ENCODE measurements at regions not wholly inside any gene's neighbourhood (a gene's known extent, or its start where the extent isn't known, plus 50 kb on each side); places are given as distances from the start of the nearest gene placed in this dataset.

GRCh38 chr4:20106921-20107320 is 144.8 kb upstream of the SLIT2 start (continued):
- TF ChIP-seq RAD51 (IDR thresholded peaks at IDR 0.05) = no peak
- TF ChIP-seq MEF2B (IDR thresholded peaks at IDR 0.05; ENCODE audit: partially characterized antibody, poor library complexity, severe bottlenecking) = no peak
- TF ChIP-seq, protein P1, sequence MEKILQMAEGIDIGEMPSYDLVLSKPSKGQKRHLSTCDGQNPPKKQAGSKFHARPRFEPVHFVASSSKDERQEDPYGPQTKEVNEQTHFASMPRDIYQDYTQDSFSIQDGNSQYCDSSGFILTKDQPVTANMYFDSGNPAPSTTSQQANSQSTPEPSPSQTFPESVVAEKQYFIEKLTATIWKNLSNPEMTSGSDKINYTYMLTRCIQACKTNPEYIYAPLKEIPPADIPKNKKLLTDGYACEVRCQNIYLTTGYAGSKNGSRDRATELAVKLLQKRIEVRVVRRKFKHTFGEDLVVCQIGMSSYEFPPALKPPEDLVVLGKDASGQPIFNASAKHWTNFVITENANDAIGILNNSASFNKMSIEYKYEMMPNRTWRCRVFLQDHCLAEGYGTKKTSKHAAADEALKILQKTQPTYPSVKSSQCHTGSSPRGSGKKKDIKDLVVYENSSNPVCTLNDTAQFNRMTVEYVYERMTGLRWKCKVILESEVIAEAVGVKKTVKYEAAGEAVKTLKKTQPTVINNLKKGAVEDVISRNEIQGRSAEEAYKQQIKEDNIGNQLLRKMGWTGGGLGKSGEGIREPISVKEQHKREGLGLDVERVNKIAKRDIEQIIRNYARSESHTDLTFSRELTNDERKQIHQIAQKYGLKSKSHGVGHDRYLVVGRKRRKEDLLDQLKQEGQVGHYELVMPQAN (conservative IDR thresholded peaks at IDR 0.05) = no peak

GRCh38 chr4:20101831-20102230 is 149.9 kb upstream of the SLIT2 start:
- in situ Hi-C loops (cut with MboI) = no loop called here
- no peaks in the 10 kb centered on the region for H3K79me2 ChIP-seq (ENCODE audit: control insufficient read depth, insufficient read depth, low read length)
- H3K36me3 ChIP-seq (ENCODE audit: control insufficient read depth in 2 of 2, insufficient read depth in 2 of 2, low read length in 1 of 2) = no peaks in the 10 kb centered on the region
- no peaks in the 10 kb centered on the region for H4K20me1 ChIP-seq (ENCODE audit: control insufficient read depth, insufficient read depth)
- no peak overlapping the region for H2AFZ ChIP-seq (ENCODE audit: control insufficient read depth, low read depth, low read length)
- RAD21 ChIA-PET (ENCODE audit: unreplicated experiment) = no interaction called here
- CTCF ChIA-PET = no interaction called here
- no peak overlapping the region for H3K4me3 ChIP-seq
- no peaks in the 10 kb centered on the region for H3K4me1 ChIP-seq (ENCODE audit: control insufficient read depth, insufficient read depth, low read length)
- no peak overlapping the region for H3K27ac ChIP-seq (ENCODE audit: control insufficient read depth, insufficient read depth)
- no peak for DNase-seq (ENCODE audit: low read depth, low spot score)
- intact Hi-C loops (cut with micrococcal nuclease; ENCODE audit: unreplicated experiment) = no loop called here
- no peak overlapping the region for H3K9ac ChIP-seq (ENCODE audit: control insufficient read depth, insufficient read depth, low read length)
- no peaks in the 10 kb centered on the region for H3K9me3 ChIP-seq (replicated peaks; ENCODE audit: control insufficient read depth, insufficient read depth, low read length)
- POLR2A ChIA-PET = no interaction called here
- SMC1A ChIA-PET (ENCODE audit: uncharacterized antibody, unreplicated experiment) = no interaction called here
- no peak overlapping the region for H3K4me2 ChIP-seq (ENCODE audit: control insufficient read depth, insufficient read depth)
- no peaks in the 10 kb centered on the region for H3K27me3 ChIP-seq (replicated peaks in 1 of 2; ENCODE audit: control insufficient read depth in 2 of 2, insufficient read depth in 2 of 2, low read length in 1 of 2)
- WGBS (ENCODE audit: insufficient coverage, insufficient replicate concordance, low lambda C conversion rate, missing lambda C conversion rate) = 24% methylated on average over 4 of the region's 4 CpGs
- BruUV-seq (replicated peaks) = no TSS peak
- no peak for ATAC-seq
- no peak for FAIRE-seq
- TF ChIP-seq BCL11A (IDR thresholded peaks at IDR 0.05; ENCODE audit: low read depth, low read length) (no peak), POLR2AphosphoS5 (IDR thresholded peaks at IDR 0.05; ENCODE audit: low read length) (no peak), ATF7 (IDR thresholded peaks at IDR 0.05; ENCODE audit: low read depth) (no peak), HCFC1 (IDR thresholded peaks at IDR 0.05; ENCODE audit: low read length) (no peak), KAT2A (conservative IDR thresholded peaks at IDR 0.05; ENCODE audit: control insufficient read depth, low read depth, low read length) (no peak), PBX3 (IDR thresholded peaks at IDR 0.05; ENCODE audit: insufficient replicate concordance, low read depth, low read length) (no peak), ZNF217 (IDR thresholded peaks at IDR 0.05) (no peak), FOS (IDR thresholded peaks at IDR 0.05; ENCODE audit: borderline replicate concordance, extremely low read depth, insufficient read length) (no peak), ZSCAN29 (IDR thresholded peaks at IDR 0.05) (no peak)
- TF ChIP-seq, protein P2, sequence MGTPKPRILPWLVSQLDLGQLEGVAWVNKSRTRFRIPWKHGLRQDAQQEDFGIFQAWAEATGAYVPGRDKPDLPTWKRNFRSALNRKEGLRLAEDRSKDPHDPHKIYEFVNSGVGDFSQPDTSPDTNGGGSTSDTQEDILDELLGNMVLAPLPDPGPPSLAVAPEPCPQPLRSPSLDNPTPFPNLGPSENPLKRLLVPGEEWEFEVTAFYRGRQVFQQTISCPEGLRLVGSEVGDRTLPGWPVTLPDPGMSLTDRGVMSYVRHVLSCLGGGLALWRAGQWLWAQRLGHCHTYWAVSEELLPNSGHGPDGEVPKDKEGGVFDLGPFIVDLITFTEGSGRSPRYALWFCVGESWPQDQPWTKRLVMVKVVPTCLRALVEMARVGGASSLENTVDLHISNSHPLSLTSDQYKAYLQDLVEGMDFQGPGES (IDR thresholded peaks at IDR 0.05) = no peak
- TF ChIP-seq, protein P3, sequence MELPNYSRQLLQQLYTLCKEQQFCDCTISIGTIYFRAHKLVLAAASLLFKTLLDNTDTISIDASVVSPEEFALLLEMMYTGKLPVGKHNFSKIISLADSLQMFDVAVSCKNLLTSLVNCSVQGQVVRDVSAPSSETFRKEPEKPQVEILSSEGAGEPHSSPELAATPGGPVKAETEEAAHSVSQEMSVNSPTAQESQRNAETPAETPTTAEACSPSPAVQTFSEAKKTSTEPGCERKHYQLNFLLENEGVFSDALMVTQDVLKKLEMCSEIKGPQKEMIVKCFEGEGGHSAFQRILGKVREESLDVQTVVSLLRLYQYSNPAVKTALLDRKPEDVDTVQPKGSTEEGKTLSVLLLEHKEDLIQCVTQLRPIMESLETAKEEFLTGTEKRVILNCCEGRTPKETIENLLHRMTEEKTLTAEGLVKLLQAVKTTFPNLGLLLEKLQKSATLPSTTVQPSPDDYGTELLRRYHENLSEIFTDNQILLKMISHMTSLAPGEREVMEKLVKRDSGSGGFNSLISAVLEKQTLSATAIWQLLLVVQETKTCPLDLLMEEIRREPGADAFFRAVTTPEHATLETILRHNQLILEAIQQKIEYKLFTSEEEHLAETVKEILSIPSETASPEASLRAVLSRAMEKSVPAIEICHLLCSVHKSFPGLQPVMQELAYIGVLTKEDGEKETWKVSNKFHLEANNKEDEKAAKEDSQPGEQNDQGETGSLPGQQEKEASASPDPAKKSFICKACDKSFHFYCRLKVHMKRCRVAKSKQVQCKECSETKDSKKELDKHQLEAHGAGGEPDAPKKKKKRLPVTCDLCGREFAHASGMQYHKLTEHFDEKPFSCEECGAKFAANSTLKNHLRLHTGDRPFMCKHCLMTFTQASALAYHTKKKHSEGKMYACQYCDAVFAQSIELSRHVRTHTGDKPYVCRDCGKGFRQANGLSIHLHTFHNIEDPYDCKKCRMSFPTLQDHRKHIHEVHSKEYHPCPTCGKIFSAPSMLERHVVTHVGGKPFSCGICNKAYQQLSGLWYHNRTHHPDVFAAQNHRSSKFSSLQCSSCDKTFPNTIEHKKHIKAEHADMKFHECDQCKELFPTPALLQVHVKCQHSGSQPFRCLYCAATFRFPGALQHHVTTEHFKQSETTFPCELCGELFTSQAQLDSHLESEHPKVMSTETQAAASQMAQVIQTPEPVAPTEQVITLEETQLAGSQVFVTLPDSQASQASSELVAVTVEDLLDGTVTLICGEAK (IDR thresholded peaks at IDR 0.05; ENCODE audit: borderline replicate concordance) = no peak

All from GM12878 (cell line).